GM19372 (cell line): ENCODE measurements at regions not wholly inside any gene's neighbourhood (a gene's known extent, or its start where the extent isn't known, plus 50 kb on each side); places are given as distances from the start of the nearest gene placed in this dataset.
"Not testable (repeated sequence)": the region's sequence is repeated elsewhere in the genome, so short reads cannot be mapped to it uniquely, and the experiment has no call there.

Experiments
- ATAC-seq: cut with Tn5 transposase; IDR thresholded peaks from one replicate; pipeline ENCODE4 v1.9.1; 2021; ENCODE audit warnings: mild to moderate bottlenecking, low read depth, moderate library complexity; ENCODE audit not compliant: unreplicated experiment

DNA sequence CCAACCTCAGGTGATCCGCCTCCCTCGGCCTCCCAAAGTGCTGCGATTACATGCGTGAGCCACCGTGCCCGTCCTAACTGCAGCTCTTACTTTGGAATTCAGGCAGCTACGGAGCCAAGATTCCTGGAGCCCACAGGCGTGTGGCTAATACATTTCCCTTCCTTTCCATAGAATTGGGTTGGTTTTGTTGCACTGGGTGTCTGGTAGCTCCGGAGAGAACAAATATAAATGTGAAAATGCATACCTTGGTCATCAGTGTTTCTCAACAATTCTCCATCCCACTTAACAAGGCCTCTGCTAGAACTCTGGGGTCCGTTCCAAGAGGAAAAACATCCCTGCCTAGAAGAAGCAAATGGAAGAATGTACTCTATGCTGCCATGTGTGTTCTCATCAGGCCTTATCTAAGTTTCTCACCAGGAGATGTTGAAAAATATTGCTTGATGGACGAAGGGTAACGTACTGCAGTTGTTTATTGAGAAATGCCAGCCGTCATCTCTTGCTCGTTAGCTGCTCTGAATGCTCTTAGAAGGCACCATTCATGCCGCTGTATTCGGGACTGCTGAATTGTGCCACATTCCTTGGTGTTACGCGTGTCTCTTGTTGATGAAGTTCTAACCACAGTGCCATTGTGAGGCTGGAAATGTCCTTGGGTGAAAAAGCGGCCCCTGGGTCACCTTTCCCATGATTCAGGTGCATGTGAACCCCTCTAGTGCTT lies 50.5 kb upstream of the CD99 start:
- ATAC-seq = no peak

DNA sequence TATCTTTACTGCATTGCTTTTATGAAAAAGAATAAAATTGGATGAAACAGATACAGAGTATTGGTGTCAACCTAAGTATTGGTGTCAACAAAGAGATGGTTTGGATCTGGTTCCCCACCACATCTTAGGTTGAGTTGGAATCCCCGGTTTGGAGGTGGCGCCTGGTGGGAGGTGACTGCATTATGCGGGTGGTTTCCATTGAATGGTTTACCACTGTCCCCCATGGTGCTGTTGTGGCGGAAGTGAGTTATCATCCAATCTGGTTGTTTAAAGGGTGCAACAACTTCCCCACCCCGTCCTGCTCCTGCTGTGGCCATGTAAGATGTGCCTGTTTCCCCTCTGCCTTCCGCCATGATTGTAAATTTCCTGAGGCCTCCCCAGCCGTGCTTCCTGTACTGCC lies 52.8 kb upstream of the CD99 start:
- no peak for ATAC-seq

DNA sequence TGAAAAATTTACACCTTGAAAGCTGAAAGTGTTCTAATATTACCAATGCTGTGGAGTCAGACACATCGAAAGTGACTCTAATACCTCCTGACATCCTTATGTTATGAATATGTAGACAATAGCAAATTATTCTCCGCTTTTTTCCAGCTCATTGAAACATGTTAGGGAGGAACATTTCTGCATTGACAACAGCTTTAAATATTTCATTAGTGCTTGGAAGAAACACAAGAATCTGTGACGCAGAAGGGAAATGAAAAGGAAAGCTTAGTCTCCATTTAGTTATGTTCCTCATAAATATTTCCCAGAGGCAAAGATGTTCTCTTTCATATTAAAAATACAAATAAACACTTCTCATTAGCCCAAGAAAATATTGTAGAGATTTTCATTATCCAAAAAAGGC lies 55.8 kb upstream of the CD99 start:
- no peak for ATAC-seq

DNA sequence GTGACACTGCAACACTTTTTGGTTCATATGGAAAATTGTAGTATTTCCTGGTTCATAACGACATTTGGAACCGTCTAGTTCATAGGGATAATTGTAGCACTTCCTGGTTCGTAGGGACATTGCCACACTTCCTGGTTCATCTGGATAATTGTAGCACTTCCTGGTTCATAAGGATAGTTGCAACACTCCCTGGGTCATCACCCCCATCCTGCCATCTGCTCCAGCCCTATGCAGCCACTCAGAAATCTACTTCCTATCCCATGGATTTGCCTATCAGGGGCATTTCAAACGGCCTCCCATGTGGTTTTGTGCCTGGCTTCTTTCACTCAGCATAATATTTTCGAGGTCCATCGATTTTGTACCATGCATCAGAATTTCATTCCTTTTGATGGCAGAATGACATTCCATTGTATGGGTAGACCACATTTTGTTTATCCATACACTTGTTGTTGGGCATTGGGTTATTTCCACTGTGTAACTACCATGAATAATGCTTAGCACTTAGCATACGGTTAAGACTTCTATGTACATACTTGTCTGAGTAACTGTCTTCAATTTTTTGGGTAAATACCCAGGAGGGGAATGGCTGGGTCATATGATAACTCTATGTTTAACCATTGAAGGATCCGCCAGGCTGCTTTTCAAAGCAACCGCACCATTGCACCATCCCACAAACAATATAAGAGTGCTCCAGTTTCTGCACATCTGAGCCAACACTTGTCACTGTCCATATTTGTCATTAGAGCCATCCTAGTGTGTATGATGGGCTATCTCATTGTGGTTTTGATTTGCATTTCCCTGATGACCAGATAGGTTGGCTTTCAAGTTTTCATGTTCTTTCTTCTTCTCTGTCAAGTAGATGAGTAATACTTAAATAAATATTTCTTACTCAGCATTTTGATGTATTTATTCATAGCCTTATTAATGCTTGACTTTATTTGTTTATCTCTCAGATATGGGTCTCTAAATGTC lies 58.3 kb upstream of the CD99 start:
- ATAC-seq = no peak

DNA sequence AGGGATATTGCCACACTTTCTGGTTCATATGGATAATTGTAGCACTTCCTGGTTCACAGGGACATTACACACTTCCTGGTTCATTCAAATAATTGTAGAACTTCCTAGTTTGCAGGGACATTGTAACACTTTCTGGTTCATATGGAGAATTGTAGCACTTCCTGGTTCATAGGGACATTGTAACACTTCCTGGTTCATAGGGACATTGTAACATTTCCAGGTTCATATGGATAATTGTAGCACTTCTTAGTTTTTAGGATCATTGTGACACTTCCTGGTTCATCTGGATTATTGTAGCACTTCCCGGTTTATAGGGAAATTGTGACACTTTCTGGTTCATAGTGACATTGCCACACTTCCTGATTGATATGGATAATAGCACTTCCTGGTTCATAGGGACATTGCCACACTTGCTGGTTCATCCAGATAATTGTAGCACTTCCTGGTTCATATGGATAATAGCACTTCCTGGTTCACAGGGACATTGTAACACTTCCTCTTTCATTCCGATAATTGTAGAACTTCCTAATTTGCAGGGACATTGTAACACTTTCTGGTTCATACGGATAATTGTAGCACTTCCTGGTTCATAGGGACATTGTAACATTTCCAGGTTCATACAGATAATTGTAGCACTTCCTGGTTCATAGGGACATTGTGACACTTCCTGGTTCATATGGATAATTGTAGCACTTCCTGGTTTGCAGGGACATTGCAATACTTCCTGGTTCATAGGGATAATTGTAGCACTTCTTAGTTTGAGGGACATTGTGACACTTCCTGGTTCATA lies 59.2 kb upstream of the CD99 start:
- ATAC-seq = no peak

DNA sequence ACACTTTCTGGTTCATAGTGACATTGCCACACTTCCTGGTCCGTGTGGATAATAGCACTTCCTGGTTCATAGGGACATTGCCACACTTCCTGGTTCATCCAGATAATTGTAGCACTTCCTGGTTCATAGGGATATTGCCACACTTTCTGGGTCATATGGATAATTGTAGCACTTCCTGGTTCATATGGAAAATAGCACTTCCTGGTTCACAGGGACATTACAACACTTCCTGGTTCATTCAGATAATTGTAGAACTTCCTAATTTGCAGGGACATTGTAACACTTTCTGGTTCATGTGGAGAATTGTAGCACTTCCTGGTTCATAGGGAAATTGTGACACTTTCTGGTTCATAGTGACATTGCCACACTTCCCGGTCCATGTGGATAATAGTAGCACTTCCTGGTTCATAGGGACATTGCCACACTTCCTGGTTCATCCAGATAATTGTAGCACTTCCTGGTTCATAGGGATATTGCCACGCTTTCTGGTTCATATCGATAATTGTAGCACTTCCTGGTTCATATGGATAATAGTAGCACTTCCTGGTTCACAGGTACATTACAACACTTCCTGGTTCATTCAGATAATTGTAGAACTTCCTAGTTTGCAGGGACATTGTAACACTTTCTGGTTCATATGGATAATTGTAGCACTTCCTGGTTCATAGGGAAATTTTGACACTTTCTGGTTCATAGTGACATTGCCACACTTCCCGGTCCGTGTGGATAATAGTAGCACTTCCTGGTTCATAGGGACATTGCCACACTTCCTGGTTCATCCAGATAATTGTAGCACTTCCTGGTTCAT lies 60.0 kb upstream of the CD99 start:
- ATAC-seq = not testable (repeated sequence)

DNA sequence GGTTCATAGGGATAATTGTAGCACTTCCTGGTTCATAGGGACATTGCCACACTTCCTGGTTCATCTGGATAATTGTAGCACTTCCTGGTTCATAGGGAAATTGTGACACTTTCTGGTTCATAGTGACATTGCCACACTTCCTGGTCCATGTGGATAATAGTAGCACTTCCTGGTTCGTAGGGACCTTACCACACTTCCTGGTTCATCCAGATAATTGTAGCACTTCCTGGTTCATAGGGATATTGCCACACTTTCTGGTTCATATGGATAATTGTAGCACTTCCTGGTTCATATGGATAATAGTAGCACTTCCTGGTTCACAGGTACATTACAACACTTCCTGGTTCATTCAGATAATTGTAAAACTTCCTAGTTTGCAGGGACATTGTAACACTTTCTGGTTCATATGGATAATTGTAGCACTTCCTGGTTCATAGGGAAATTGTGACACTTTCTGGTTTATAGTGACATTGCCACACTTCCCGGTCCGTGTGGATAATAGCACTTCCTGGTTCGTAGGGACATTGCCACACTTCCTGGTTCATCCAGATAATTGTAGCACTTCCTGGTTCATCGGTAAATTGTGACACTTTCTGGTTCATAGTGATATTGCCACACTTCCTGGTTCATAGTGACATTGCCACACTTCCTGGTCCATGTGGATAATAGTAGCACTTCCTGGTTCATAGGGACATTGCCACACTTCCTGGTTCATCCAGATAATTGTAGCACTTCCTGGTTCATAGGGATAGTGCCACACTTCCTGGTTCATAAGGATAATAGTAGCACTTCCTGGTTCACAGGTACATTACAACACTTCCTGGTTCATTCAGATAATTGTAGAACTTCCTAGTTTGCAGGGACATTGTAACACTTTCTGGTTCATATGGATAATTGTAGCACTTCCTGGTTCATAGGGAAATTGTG lies 60.8 kb upstream of the CD99 start:
- ATAC-seq = not testable (repeated sequence)

DNA sequence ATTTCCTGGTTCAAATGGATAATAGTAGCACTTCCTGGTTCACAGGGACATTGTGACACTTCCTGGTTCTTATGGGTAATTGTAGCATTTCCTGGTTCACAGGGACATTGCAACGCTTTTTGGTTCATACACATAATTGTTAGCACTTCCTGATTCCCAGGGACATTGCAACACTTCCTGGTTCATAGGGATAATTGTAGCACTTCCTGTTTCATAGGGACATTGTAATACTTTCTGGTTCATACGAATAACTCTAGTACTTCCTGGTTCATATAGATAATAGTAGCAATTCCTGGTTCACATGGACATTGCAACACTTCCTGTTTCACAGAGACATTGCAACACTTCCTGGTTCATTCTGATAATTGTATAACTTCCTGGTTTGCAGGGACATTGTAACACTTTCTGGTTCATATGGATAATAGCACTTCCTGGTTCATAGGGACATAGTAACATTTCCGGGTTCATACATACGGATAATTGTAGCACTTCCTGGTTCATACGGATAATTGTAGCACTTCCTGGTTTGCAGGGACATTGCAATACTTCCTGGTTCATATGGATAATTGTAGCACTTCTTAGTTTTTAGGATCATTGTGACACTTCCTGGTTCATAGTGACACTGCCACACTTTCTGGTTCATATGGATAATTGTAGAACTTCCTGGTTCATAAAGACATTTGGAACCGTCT lies 61.6 kb upstream of the CD99 start:
- no peak for ATAC-seq

DNA sequence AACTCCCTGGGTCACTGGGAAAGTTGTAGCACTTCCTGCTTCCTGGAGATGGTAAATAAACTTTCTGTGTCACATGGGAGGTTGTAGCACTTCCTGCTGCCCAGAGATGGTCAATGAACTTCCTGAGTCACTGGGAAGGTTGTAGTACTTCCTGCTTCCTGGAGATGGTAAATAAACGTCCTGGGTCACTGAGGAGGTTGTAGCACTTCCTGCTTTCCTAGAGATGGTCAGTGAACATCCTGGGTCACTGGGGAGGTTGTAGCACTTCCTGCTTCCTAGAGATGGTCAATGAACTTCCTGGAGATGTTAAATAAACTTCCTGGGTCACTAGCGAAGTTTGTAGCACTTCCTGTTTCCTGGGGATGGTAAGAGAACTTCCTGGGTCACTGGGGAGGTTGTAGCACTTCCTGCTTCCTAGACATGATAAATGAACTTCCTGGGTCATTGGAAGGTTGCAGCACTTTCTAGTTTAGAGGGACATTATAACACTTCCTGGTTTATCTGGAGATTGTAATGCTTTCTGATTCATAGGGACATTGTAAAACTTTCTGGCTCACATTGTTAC lies 62.3 kb upstream of the CD99 start:
- no peak for ATAC-seq

DNA sequence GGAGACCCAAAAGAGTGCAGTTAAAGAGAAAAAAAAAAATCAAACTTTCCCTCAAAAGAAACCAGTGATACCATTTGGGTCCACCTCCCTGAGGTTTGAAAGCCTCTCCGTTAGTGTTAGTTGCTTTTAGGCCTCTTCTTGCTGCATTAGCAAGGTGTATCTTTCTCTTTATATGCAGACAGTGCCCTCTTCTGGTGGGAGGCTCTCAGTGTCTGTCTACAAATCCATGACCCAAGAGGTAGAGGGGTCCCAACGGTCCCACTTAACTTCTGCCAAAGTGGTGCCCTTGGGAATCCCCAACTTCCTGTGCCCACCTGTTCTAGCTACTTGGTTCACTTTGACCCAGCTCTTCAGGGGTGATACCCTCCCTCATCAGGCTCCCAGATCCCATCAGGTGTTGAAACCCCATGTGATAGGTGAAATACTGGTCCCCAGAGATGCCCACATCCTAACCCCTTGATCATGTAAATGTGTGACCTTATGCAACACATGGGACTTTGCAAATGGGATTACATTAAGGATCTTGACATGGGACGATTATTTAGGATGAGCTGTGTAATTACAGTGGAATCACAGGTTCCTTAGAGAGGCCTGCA lies 63.7 kb upstream of the CD99 start:
- ATAC-seq = no peak

DNA sequence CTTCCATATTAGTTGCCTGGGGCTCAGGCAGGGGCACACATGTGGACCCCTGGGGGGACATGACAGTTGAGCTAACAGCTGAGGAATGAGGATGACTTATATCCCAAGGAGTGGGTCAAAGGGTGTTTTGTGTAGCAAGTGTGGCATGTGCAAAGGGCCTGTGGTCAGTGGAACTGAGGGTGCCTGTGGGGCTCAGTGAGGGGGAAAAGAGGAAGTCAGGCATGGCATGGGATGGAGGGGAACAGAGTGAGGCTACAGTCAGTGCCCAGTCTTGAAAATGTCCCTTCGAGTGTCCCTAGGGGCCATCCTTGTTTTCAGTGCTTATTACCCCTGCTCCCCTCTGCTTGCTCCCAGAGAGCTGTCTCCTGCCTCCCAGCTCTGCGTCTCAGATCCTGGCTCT lies 64.3 kb upstream of the CD99 start:
- no peak for ATAC-seq

DNA sequence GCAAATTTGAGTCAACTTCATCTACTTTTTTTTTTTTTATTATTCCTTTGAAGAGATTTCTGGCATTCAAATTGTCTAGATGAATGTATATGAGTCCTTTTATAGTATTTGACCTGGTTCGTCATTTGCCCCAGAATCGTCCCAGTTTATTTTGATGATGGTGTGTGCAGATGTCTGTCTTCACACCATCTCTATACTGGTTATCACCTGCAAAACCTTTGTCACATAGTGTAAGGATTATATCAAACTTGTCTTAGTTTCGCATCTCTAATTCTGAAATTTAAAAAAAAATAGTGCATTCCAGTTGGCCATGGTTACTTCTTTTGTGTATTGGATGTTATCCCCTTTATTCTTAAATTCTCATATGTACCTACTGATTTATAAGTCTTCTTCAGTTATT lies 70.5 kb upstream of the CD99 start:
- no peak for ATAC-seq

DNA sequence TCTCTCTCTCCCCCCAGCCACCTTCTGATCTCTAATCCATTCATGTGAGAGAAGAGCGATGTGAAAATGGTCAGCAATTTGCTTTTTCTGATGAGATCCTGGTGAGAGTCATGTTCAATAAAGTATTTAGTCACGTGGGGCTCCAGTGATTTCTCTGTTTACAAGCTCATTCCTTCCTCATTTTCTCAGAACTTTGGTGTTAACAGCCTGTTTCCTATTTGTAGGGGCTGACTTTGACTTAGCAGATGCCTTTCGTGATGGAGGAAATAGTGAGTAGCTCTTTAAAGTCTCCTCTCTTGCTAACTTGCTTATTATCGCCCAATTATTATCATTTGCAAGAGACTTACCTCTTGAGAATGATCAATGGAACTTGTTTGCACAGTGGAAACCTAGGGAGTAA lies 72.6 kb upstream of the CD99 start:
- no peak for ATAC-seq

DNA sequence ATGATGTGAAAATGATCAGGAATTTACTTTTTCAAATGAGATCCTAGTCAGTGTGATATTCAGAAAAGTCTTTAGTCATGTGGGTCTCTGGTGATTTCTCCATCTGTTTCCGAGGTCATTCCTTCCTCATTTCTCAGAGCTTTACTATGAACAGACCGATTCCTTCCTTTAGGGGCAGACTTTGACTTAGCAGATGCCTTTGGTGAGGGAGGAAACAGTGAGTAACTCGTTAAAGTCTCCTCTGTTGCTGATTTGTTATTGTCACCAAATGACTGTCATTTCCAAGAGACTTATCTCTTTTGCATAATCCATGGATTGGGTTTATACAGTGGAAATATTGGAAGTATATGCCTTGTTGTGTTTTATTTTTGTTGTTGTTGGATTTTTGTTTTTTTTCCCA lies 76.2 kb upstream of the CD99 start:
- ATAC-seq = no peak

DNA sequence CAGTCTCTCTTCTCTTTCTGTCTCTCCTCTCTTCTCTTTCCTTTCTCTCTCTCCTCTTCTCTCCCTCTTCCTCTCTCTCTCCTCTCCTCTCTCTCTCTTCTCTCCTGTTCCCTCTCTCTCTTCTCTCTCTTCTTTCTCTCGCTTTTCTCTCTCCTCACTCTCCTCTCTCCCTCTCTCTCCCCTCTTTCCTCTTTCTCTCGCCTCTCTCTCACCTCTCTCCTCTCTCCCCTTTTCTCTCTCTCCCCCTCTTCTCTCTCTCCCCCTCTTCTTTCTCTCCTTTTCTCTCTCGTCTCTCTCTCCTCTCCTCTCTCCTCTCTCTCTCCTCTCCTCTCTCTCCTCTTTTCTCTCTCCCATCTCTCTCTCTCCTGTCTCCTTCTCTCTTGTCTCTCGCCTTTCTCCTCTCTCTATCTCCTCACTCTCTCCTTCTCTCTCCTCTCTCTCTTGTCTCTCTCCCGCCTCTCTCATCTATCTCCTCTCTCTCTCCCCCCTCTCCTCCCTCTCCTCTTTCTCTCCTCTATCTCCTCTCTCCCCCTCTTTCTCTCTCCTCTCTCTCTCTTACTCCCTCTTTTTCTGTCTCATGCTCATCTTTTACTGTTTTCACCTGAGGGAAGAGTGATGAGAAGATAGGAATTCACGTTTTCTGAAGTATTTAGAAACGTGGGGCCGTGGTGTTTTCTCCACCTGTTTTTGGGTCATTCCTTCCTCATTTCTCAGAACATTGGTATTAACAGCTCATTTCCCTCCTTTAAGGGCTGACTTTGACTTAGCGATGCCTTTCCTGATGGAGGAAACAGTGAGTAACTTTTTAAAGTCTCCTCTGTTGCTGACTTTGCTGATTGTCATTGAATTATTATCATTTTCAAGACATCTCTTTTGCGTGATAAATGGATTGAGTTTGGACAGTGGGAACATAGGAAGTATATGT lies 80.6 kb upstream of the CD99 start:
- ATAC-seq = no peak

DNA sequence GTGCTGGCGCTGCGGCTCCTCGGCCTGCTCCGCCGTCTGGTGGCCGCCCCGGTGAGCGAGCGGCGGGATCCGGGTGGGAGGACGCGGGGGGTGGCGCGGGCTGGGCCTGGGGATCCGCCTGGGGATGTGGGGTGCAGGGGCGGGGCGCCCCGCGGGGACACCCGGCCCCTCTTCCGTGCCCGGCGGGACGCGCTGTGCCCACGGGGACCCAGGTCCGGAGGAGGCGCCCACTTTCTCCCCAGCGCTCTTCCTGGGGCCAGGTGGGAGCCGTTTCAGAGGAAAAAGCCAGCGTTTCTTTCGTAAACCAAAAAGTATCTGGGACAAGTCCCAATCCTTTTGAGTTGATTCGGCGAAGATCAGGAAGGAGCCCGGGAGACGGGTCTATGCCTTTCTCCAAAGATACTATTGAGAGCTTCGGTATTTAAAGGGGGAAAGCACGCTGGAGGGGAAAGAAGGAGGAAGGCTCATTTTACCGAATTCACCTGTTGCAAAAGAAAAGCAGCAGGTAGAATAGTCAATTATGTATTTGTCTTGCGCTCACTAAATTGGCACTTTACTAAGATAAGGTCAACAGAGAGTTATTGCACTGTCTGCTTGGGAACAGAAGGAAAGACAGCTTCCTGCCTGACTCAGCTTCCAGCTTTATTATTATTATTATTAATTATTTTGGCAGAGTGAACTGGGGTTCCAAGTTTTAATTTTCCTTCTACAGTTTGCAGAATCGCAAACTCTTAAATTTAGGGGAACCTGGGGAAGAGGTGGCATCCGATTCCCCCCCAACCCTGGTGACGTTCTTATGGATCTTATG lies 81.5 kb upstream of the CD99 start:
- ATAC-seq = no peak
